ENCODE measurements at regions not wholly inside any gene's neighbourhood (a gene's known extent, or its start where the extent isn't known, plus 50 kb on each side); places are given as distances from the start of the nearest gene placed in this dataset.
A peak's percentile ranks its signal among the peaks of the same experiment; 100 is the strongest.

- Mint-ChIP-seq H3K27me3 (peaks cover 5% of the 10 kb centered on the region), H3K9me3 (ENCODE audit: low read depth) (peaks cover 8% of the 10 kb centered on the region), H3K4me3 (no peak overlapping the region), H3K27ac (no peak overlapping the region), H3K36me3 (peaks cover 5% of the 10 kb centered on the region), H3K4me1 (ENCODE audit: low read depth) (no peaks in the 10 kb centered on the region)
Measured at GRCh38 chr2:160974803-160975202, 185.4 kb upstream of the TANK start.

- Mint-ChIP-seq H3K27ac (no peak overlapping the region), H3K27me3 (peaks cover 5% of the 10 kb centered on the region), H3K9me3 (ENCODE audit: low read depth) (peaks cover 8% of the 10 kb centered on the region), H3K4me1 (ENCODE audit: low read depth) (no peaks in the 10 kb centered on the region), H3K36me3 (peaks cover 5% of the 10 kb centered on the region), H3K4me3 (no peak overlapping the region)
Measured at GRCh38 chr2:160976797-160977196, 183.4 kb upstream of the TANK start.

DNA sequence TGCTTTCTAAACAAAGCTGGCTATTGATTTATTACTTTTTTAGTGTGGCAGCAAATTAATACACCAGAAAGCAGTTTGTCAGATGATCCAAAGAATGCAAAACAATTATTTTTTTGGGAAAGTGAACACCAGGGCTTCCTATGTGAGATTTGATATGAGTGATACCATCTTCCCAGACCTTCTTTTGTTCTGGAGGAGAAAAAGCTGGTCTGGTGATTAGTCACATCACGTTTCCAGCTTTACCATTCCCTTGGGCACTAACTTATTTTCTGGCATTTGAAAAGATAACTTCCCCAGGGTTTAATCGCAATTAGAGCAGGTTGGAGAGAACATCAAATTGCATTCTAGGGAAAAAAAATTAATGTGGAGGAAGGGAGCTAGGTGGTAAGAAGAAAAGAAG is 182.9 kb upstream of the TANK start:
- peaks cover 8% of the 10 kb centered on the region for H3K9me3 Mint-ChIP-seq (ENCODE audit: low read depth)
- peaks cover 5% of the 10 kb centered on the region for H3K36me3 Mint-ChIP-seq
- no peak overlapping the region for H3K4me3 Mint-ChIP-seq
- peaks cover 5% of the 10 kb centered on the region for H3K27me3 Mint-ChIP-seq
- H3K4me1 Mint-ChIP-seq (ENCODE audit: low read depth): no peaks in the 10 kb centered on the region
- no peak overlapping the region for H3K27ac Mint-ChIP-seq

GRCh38 chr2:160977854-160978253 is 182.4 kb upstream of the TANK start:
- H3K27ac Mint-ChIP-seq: no peak overlapping the region
- H3K4me3 Mint-ChIP-seq: no peak overlapping the region
- peaks cover 5% of the 10 kb centered on the region for H3K27me3 Mint-ChIP-seq

DNA sequence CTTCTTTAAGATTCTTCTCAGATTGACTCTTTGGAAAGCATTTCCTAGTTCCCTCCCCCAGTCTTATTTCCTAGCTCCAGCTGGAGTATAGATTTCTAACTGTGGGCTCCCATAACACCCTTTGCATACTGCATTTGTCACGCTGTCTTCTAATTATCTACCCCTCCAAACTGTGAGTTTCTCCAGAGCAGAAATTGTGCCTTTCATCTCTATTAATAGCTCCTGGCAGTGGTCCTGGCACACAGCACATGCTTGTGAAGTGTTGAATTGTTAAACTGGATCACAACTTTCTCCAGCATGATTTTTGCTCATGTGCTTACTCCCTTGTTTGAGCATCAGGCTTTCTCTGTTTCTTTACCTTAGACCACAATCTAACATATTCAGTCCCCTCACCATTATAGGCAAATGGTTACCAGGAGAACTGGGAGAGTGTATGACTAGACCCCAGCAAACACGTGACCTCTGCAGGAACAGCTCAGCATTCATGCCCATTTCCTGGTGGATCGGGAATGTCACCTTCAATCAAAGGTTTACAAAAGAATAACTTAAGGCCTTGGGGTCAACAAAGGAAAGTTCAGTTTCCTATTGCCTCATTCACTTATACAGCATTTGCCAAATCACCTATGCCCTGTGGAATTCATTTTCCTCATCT is 175.7 kb upstream of the TANK start:
- Mint-ChIP-seq H3K27me3 (peaks cover 5% of the 10 kb centered on the region), H3K27ac (no peak overlapping the region), H3K36me3 (no peaks in the 10 kb centered on the region), H3K9me3 (ENCODE audit: low read depth) (no peaks in the 10 kb centered on the region), H3K4me1 (ENCODE audit: low read depth) (no peaks in the 10 kb centered on the region), H3K4me3 (no peak overlapping the region)

More at GRCh38 chr2:160977854-160978253, 182.4 kb upstream of the TANK start:
- Mint-ChIP-seq H3K9me3 (ENCODE audit: low read depth) (peaks cover 8% of the 10 kb centered on the region), H3K36me3 (peaks cover 5% of the 10 kb centered on the region), H3K4me1 (ENCODE audit: low read depth) (no peaks in the 10 kb centered on the region)

DNA sequence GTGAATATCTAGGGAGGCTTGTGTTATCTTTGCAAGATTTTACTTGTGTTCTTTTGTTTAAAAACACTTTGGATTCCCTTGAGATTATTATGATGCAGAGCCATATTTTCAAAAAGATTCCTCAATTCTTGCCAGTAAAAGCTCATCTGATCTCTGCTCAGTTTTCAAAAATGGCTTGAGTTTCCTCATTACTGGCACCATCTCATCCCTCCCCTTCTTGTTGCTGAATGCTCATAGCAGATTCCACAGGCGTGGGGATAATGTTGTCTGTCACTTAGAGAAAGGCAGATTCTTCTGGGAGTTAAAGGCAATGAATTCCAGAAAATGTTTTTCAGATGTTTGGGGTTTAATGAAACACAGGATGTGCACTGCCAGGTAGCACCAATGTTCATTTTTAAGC is 170.4 kb upstream of the TANK start:
- Mint-ChIP-seq H3K4me1 (ENCODE audit: low read depth) (peaks cover 9% of the 10 kb centered on the region), H3K36me3 (no peaks in the 10 kb centered on the region), H3K9me3 (ENCODE audit: low read depth) (no peaks in the 10 kb centered on the region), H3K4me3 (no peak overlapping the region), H3K27ac (no peak overlapping the region), H3K27me3 (no peaks in the 10 kb centered on the region)

- H3K27ac Mint-ChIP-seq: no peak overlapping the region
- no peaks in the 10 kb centered on the region for H3K9me3 Mint-ChIP-seq (ENCODE audit: low read depth)
- H3K36me3 Mint-ChIP-seq: no peaks in the 10 kb centered on the region
- no peaks in the 10 kb centered on the region for H3K27me3 Mint-ChIP-seq
- no peak overlapping the region for H3K4me3 Mint-ChIP-seq
- peaks cover 9% of the 10 kb centered on the region for H3K4me1 Mint-ChIP-seq (ENCODE audit: low read depth)
Measured at GRCh38 chr2:160993654-160994061, 166.6 kb upstream of the TANK start.

DNA sequence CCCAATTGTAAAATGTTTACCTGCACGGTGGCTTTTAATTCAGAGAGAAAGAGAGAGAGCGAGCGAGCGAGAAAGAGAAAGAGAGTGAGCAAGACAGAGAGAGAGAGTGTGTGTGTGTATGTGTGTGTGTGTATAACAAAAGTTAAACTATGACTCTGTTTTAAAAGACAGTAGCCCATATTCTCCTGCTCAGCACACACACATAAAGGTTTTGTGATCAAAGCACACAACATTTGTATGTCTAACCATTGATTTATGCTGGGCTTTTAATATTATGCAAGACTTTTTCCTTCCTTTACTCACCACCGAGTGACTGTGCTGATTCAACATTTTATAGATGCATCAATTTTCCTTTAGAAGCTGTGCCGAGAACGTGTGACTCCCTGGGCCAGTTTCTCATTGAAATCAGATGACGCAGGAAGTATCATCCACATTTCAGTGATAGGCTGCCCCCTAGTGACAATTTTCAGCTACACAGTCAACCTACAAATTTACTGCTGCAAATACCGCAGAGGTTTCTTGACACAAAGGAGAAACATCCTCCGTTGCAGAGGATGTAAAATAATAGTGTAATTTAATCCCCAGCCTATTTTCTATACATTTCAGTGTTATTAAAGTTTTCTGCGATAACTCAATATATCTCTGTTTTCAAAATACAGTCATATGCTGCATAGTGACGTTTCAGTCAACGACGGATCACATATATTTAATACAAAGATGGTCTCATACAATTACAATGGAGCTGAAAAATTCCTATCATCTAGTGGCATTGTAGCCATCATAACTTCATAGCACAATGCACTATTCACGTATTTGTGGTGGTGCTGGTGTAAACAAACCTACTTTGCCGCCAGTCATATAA is 165.9 kb upstream of the TANK start:
- H3K4me1 Mint-ChIP-seq (ENCODE audit: low read depth): peaks cover 9% of the 10 kb centered on the region
- H3K9me3 Mint-ChIP-seq (ENCODE audit: low read depth): no peaks in the 10 kb centered on the region
- H3K27ac Mint-ChIP-seq: no peak overlapping the region
- H3K36me3 Mint-ChIP-seq: no peaks in the 10 kb centered on the region
- H3K4me3 Mint-ChIP-seq: peak overlapping the region; percentile 30
- no peaks in the 10 kb centered on the region for H3K27me3 Mint-ChIP-seq

GRCh38 chr2:160996584-160996983 is 163.6 kb upstream of the TANK start:
- Mint-ChIP-seq H3K9me3 (ENCODE audit: low read depth) (no peaks in the 10 kb centered on the region), H3K4me1 (ENCODE audit: low read depth) (peaks cover 9% of the 10 kb centered on the region), H3K27me3 (no peaks in the 10 kb centered on the region), H3K4me3 (no peak overlapping the region), H3K36me3 (no peaks in the 10 kb centered on the region), H3K27ac (no peak overlapping the region)

DNA sequence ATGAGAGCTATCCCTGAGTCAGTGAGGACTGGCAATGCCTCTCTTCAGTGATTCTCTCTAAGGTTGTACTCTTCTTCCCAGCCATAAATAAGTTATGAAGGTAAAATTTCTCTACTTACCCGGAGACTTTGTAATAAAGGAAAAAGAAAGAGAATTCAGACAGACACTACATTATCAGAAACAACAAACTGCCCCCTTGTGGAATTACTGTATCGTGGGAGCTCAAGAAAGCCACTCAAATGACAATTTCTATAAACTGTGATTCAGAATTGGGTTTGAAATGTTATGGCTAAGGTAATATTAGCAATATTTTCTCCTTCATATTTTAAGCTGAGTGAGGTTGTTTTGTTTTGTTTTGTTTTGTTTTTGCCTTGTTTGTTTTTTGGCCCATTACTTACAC is 155.8 kb upstream of the TANK start:
- Mint-ChIP-seq H3K9me3 (ENCODE audit: low read depth) (no peaks in the 10 kb centered on the region), H3K4me3 (no peak overlapping the region), H3K27ac (no peak overlapping the region), H3K4me1 (ENCODE audit: low read depth) (no peaks in the 10 kb centered on the region), H3K36me3 (no peaks in the 10 kb centered on the region), H3K27me3 (peaks cover 13% of the 10 kb centered on the region)

DNA sequence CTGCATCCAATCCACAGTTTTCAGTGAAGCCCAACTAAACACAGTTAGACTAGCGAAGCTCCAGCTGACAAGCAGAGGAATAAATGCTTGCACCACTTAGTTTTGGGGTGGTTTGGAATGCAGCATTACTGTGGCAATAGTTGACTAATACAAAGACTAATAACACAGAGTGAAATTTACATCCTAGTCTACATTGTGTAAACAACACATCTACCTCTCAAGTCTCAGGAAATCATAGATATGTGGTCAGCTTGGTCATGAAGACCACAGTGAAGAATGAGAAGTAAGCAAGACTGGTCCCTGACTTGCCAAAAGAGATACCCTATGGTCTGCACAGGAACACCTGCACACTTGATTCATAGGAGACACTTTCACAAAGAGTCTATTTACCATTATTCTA is 155.1 kb upstream of the TANK start:
- Mint-ChIP-seq H3K4me1 (ENCODE audit: low read depth) (no peaks in the 10 kb centered on the region), H3K27me3 (peaks cover 13% of the 10 kb centered on the region), H3K4me3 (no peak overlapping the region), H3K27ac (no peak overlapping the region), H3K36me3 (no peaks in the 10 kb centered on the region), H3K9me3 (ENCODE audit: low read depth) (no peaks in the 10 kb centered on the region)

DNA sequence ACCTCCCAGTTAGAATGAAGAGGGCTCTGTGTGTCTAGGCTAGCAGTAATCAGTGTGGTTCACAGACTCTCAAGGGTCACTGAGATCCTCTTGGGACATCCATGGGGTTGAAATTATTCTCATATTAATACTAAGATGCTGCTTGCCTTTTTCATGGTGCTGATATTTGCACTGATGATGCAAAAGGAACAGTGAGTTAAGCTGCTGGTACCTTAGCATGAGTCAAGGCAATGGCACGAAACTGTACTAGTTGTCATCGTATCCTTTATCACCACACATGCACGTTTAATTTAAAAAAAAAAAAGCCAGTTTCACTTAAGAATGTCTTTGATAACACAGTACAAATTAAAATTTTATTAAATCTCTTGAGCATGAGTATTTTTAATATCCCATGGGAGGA is 151.9 kb upstream of the TANK start:
- Mint-ChIP-seq H3K9me3 (ENCODE audit: low read depth) (no peaks in the 10 kb centered on the region), H3K4me1 (ENCODE audit: low read depth) (no peaks in the 10 kb centered on the region), H3K27me3 (peaks cover 16% of the 10 kb centered on the region), H3K36me3 (no peaks in the 10 kb centered on the region), H3K4me3 (no peak overlapping the region), H3K27ac (no peak overlapping the region)

DNA sequence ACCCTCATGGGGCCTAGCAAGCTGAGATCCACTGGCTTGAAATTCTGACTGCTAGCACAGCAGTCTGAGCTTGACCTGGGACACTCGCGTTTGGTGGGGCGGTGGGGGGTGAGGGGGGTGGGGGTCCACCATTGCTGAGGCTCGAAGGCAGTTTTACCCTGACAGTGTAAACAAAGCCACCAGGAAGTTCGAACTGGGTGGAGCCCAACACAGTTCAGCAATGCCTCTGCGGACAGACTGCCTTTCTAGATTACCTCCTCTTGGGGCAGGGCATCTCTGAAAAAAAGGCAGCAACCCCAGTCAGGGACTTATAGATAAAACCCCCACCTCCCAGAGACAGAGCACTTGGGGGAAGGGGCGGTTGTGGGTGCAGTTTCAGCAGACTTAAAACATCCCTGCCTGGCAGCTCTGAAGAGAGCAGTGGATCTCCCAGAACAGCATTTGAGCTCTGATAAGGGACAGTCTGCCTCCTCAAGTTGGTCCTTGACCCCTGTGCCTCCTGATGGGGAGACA is 149.7 kb upstream of the TANK start:
- Mint-ChIP-seq H3K27ac (no peak overlapping the region), H3K4me3 (no peak overlapping the region), H3K27me3 (peaks cover 6% of the 10 kb centered on the region), H3K9me3 (ENCODE audit: low read depth) (peaks cover 6% of the 10 kb centered on the region), H3K36me3 (no peaks in the 10 kb centered on the region), H3K4me1 (ENCODE audit: low read depth) (no peaks in the 10 kb centered on the region)

- peaks cover 2% of the 10 kb centered on the region for H3K36me3 Mint-ChIP-seq
- no peaks in the 10 kb centered on the region for H3K4me1 Mint-ChIP-seq (ENCODE audit: low read depth)
- H3K27me3 Mint-ChIP-seq: peaks cover 2% of the 10 kb centered on the region
- no peak overlapping the region for H3K27ac Mint-ChIP-seq
- peaks cover 6% of the 10 kb centered on the region for H3K9me3 Mint-ChIP-seq (ENCODE audit: low read depth)
- H3K4me3 Mint-ChIP-seq: no peak overlapping the region
Measured at GRCh38 chr2:161017780-161018470, 142.3 kb upstream of the TANK start.

DNA sequence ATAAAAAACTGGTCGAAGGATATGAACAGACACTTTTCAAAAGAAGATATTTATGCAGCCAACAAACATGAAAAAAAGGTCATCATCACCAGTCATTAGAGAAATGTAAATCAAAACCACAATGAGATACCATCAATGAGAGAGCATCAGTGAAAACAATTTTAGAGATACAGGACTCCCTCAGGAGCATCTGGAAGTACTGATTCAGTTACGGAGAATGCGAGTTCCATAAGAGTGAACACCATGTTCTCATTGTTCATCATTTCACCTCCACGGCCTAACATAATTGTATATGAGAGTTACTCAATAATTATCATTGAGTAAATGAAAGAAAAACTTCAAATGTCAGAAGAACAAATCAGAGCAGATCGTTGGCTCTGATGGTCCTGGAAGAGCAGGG is 140.9 kb upstream of the TANK start:
- peaks cover 2% of the 10 kb centered on the region for H3K36me3 Mint-ChIP-seq
- no peaks in the 10 kb centered on the region for H3K4me1 Mint-ChIP-seq (ENCODE audit: low read depth)
- no peak overlapping the region for H3K4me3 Mint-ChIP-seq
- peaks cover 4% of the 10 kb centered on the region for H3K27me3 Mint-ChIP-seq
- H3K27ac Mint-ChIP-seq: no peak overlapping the region
- H3K9me3 Mint-ChIP-seq (ENCODE audit: low read depth): peaks cover 4% of the 10 kb centered on the region
